SK-N-SH (cell line): ENCODE measurements at regions not wholly inside any gene's neighbourhood (a gene's known extent, or its start where the extent isn't known, plus 50 kb on each side); places are given as distances from the start of the nearest gene placed in this dataset.

Experiments
- CTCF ChIP-seq: fragments of 200-600 bp; sonication (generic); IDR thresholded peaks from 2 replicates; pipeline ENCODE4 v1.6.1; 2017; ENCODE audit warnings: antibody characterized with exemption, mild to moderate bottlenecking, moderate library complexity
- EZH2phosphoT487 ChIP-seq: fragments of 200-600 bp; sonication (generic); IDR thresholded peaks from 2 replicates; pipeline ENCODE4 v1.6.1; 2017; ENCODE audit warnings: low read depth, mixed run types, mild to moderate bottlenecking, antibody characterized with exemption, moderate library complexity, borderline replicate concordance
- FOXJ3 ChIP-seq: sonication (generic); formaldehyde crosslinking; IDR thresholded peaks from 2 replicates; pipeline ENCODE4 v1.5.1; 2020; ENCODE audit warnings: mild to moderate bottlenecking, missing genetic modification reagents
- FOXM1 ChIP-seq: IDR thresholded peaks from 2 replicates; pipeline ENCODE4 v1.4.0; 2012; ENCODE audit warnings: low read depth, mild to moderate bottlenecking
- JUND ChIP-seq: IDR thresholded peaks from 2 replicates; pipeline ENCODE4 v1.4.0; 2012
- NFIC ChIP-seq: IDR thresholded peaks from 2 replicates; pipeline ENCODE4 v1.4.0; 2012; ENCODE audit warnings: borderline replicate concordance
- RCOR1 ChIP-seq: fragments of 150-350 bp; IDR thresholded peaks from 2 replicates; pipeline ENCODE4 v1.6.1; 2017; ENCODE audit warnings: antibody characterized with exemption, low read length
- REST ChIP-seq: IDR thresholded peaks from 2 replicates; pipeline ENCODE4 v1.6.1; 2012; ENCODE audit warnings: mild to moderate bottlenecking, low read depth, low read length, moderate library complexity
- RFX5 ChIP-seq: IDR thresholded peaks from 2 replicates; pipeline ENCODE4 v1.6.1; 2012; ENCODE audit warnings: mild to moderate bottlenecking, improper control_type of control experiment, low read length
- RXRA ChIP-seq: IDR thresholded peaks from 2 replicates; pipeline ENCODE4 v1.4.0; 2012; ENCODE audit warnings: low read depth, mild to moderate bottlenecking, borderline replicate concordance
- SIN3A ChIP-seq: IDR thresholded peaks from 2 replicates; pipeline ENCODE4 v1.6.1; 2012; ENCODE audit warnings: low read depth, mild to moderate bottlenecking, low read length, moderate library complexity, borderline replicate concordance
- TAF1 ChIP-seq: IDR thresholded peaks from 2 replicates; pipeline ENCODE4 v1.6.1; 2012; ENCODE audit warnings: low read depth, mild to moderate bottlenecking, low read length, moderate library complexity, borderline replicate concordance
- TCF12 ChIP-seq: IDR thresholded peaks from 2 replicates; pipeline ENCODE4 v1.4.0; 2012

GRCh38 chr5:112671687-112672086, 66.0 kb upstream of the APC start:
- TF ChIP-seq FOXJ3 (CRISPR knock-in tag) (no peak), CTCF (no peak), RXRA (no peak), RFX5 (no peak), SIN3A (no peak), NFIC (no peak), FOXM1 (no peak), REST (no peak), JUND (no peak), EZH2phosphoT487 (no peak), TAF1 (no peak), TCF12 (no peak), RCOR1 (no peak)
